Liver (tissue), 3 donors: ENCODE measurements at regions not wholly inside any gene's neighbourhood (a gene's known extent, or its start where the extent isn't known, plus 50 kb on each side); places are given as distances from the start of the nearest gene placed in this dataset.

Source experiments
- EGR1 ChIP-seq, 2 donors: IDR thresholded peaks; 2 replicates each; pipeline ENCODE4 v1.6.1; 2016 to 2018; ENCODE audit warnings: antibody characterized with exemption in 2 of 2, low read depth in 2 of 2
- HNF4A ChIP-seq, 2 donors: conservative IDR thresholded peaks; 2 replicates each; pipeline ENCODE4 v1.6.1; 2016; ENCODE audit warnings: antibody characterized with exemption in 2 of 2, mild to moderate bottlenecking in 2 of 2
- HNF4G ChIP-seq: IDR thresholded peaks from 2 replicates; pipeline ENCODE4 v1.6.1; 2016; ENCODE audit warnings: antibody characterized with exemption
- JUND ChIP-seq, 2 donors: IDR thresholded peaks; 2 replicates each; pipeline ENCODE4 v1.6.1; 2016; ENCODE audit warnings: antibody characterized with exemption in 2 of 2
- MAX ChIP-seq: IDR thresholded peaks from 2 replicates; pipeline ENCODE4 v1.6.1; 2016; ENCODE audit warnings: antibody characterized with exemption
- RAD21 ChIP-seq, 2 donors: IDR thresholded peaks; 2 replicates each; pipeline ENCODE4 v1.6.1; 2016; ENCODE audit warnings: antibody characterized with exemption in 2 of 2, mild to moderate bottlenecking in 2 of 2
- SP1 ChIP-seq: IDR thresholded peaks from 2 replicates; pipeline ENCODE4 v1.6.1; 2018; ENCODE audit warnings: antibody characterized with exemption, mild to moderate bottlenecking
- TAF1 ChIP-seq: conservative IDR thresholded peaks from 2 replicates; pipeline ENCODE4 v1.6.1; 2016; ENCODE audit warnings: antibody characterized with exemption, mild to moderate bottlenecking
- YY1 ChIP-seq: IDR thresholded peaks from 2 replicates; pipeline ENCODE4 v1.6.1; 2016; ENCODE audit warnings: antibody characterized with exemption, mild to moderate bottlenecking
- ZBTB33 ChIP-seq: IDR thresholded peaks from 2 replicates; pipeline ENCODE4 v1.6.1; 2016; ENCODE audit warnings: antibody characterized with exemption
- TF ChIP-seq, protein P1 (sequence below): fragments of 150-350 bp; IDR thresholded peaks from 2 replicates; pipeline ENCODE4 v1.5.1; 2017; ENCODE audit warnings: improper control_type of control experiment, low read depth, low read length; ENCODE audit not compliant: missing input control
- TF ChIP-seq, protein P2 (sequence below): IDR thresholded peaks from 2 replicates; pipeline ENCODE4 v1.6.1; 2016; ENCODE audit warnings: antibody characterized with exemption, mild to moderate bottlenecking
- TF ChIP-seq, protein P3 (sequence below): IDR thresholded peaks from 2 replicates; pipeline ENCODE4 v1.6.1; 2016; ENCODE audit warnings: antibody characterized with exemption
- donor health status: healthy.
- donor health status: healthy.

DNA sequence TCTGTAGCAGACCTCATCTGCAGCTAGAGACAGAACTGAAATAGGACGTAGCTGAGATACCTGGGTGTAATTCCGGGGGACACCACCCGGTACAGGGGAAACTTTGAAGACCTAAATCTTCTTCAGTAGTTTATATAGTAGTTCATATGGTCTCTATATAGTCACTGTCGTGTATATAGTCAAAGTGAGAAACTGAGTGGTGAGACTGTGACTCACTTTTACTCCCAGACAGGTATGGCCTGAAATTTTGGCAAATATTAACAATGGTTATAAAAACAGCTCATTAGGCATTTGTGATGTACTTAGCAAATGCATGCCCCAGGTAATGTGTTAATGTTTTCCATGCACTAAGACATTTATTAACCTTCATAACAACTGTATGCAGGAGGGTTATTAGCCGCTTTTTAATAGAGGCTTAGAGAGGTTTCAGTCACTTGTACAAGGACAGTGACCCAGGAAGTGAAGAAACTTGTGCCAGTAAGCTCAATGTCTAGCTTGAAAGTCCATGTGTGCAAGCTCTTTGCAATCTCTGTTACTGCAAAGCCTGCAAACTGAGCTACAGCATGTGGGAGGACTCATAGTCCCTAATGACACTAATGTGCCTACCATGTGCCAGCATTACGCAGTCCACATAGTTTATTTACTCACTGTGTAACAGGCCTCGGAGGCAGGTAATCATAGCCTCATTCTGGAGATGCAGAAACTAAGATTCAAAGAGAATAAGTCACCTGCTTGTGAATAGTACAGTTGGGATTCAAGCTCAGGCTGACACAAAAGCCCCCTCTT, 165.4 kb upstream of the CHD6 start:
- TF ChIP-seq, protein P1, sequence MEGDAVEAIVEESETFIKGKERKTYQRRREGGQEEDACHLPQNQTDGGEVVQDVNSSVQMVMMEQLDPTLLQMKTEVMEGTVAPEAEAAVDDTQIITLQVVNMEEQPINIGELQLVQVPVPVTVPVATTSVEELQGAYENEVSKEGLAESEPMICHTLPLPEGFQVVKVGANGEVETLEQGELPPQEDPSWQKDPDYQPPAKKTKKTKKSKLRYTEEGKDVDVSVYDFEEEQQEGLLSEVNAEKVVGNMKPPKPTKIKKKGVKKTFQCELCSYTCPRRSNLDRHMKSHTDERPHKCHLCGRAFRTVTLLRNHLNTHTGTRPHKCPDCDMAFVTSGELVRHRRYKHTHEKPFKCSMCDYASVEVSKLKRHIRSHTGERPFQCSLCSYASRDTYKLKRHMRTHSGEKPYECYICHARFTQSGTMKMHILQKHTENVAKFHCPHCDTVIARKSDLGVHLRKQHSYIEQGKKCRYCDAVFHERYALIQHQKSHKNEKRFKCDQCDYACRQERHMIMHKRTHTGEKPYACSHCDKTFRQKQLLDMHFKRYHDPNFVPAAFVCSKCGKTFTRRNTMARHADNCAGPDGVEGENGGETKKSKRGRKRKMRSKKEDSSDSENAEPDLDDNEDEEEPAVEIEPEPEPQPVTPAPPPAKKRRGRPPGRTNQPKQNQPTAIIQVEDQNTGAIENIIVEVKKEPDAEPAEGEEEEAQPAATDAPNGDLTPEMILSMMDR = no peak
- TF ChIP-seq EGR1 (IDR thresholded peaks at IDR 0.05; ENCODE audit: low read depth in 2 of 2) = no peak
- TF ChIP-seq YY1 = no peak
- TF ChIP-seq RAD21 (IDR thresholded peaks at IDR 0.05) = no peak
- TF ChIP-seq, protein P2, sequence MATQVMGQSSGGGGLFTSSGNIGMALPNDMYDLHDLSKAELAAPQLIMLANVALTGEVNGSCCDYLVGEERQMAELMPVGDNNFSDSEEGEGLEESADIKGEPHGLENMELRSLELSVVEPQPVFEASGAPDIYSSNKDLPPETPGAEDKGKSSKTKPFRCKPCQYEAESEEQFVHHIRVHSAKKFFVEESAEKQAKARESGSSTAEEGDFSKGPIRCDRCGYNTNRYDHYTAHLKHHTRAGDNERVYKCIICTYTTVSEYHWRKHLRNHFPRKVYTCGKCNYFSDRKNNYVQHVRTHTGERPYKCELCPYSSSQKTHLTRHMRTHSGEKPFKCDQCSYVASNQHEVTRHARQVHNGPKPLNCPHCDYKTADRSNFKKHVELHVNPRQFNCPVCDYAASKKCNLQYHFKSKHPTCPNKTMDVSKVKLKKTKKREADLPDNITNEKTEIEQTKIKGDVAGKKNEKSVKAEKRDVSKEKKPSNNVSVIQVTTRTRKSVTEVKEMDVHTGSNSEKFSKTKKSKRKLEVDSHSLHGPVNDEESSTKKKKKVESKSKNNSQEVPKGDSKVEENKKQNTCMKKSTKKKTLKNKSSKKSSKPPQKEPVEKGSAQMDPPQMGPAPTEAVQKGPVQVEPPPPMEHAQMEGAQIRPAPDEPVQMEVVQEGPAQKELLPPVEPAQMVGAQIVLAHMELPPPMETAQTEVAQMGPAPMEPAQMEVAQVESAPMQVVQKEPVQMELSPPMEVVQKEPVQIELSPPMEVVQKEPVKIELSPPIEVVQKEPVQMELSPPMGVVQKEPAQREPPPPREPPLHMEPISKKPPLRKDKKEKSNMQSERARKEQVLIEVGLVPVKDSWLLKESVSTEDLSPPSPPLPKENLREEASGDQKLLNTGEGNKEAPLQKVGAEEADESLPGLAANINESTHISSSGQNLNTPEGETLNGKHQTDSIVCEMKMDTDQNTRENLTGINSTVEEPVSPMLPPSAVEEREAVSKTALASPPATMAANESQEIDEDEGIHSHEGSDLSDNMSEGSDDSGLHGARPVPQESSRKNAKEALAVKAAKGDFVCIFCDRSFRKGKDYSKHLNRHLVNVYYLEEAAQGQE = no peak
- no peak for TF ChIP-seq SP1
- no peak for TF ChIP-seq TAF1
- TF ChIP-seq ZBTB33 = no peak
- no peak for TF ChIP-seq JUND (IDR thresholded peaks at IDR 0.05)
- TF ChIP-seq HNF4A (conservative IDR thresholded peaks at IDR 0.05) = no peak
- no peak for TF ChIP-seq MAX
- TF ChIP-seq, protein P3, sequence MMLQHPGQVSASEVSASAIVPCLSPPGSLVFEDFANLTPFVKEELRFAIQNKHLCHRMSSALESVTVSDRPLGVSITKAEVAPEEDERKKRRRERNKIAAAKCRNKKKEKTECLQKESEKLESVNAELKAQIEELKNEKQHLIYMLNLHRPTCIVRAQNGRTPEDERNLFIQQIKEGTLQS = no peak
- TF ChIP-seq HNF4G = no peak
